ENCODE measurements at regions not wholly inside any gene's neighbourhood (a gene's known extent, or its start where the extent isn't known, plus 50 kb on each side); places are given as distances from the start of the nearest gene placed in this dataset.
A peak's percentile ranks its signal among the peaks of the same experiment; 100 is the strongest.
"Not testable (repeated sequence)": the region's sequence is repeated elsewhere in the genome, so short reads cannot be mapped to it uniquely, and the experiment has no call there.

DNA sequence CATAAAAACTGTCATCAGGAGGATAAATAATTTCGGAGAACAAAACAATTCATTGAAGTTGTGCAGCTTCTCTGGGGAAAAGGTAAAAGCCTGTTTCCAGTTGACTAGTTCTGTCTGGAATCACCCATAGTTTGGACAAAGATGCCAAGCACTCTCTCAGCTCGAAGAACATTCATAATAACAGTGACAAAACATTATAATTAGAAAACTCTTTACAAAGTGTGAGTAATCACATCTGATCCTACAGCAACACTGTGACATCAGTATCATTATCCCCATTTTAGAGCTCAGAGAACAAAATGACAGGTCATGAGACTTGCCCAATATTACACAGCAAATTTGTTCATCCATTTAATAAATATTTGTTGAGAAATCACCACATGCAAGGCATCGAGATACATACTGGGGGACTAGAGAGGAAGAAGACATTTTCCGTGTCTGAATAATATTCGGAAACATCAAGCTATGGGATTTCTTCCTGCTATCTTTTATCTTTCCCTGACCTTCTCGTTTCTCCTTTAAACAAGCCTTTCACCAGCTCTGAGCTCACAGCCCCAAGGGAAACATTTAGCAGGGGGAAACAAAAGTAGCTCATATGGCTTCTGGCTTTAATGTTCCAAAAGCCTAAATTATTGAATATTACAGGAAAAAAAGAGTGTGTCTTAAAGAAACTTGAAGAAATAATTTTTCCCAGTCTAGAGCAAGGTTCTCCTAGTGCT, 123.3 kb upstream of the GHITM start:
- Mint-ChIP-seq H3K27ac (no peak overlapping the region), H3K4me1 (no peaks in the 10 kb centered on the region), H3K27me3 (peaks cover 56% of the 10 kb centered on the region), H3K9me3 (peaks cover 3 to 14% of the 10 kb centered on the region in 2 donors), H3K4me3 (no peak overlapping the region)
- ATAC-seq (no peak), DNase-seq (no peak)

GRCh38 chr10:84018826-84019225, 120.5 kb upstream of the GHITM start:
- no peak for ATAC-seq
- no peak for DNase-seq
- Mint-ChIP-seq H3K27me3 (peaks cover 38% of the 10 kb centered on the region), H3K9me3 (peaks cover 18 to 27% of the 10 kb centered on the region in 2 donors), H3K27ac (no peak overlapping the region), H3K4me3 (no peak overlapping the region), H3K4me1 (no peaks in the 10 kb centered on the region)

- not testable (repeated sequence) for DNase-seq, H3K27ac Mint-ChIP-seq, H3K4me1 Mint-ChIP-seq, ATAC-seq, H3K4me3 Mint-ChIP-seq
- Mint-ChIP-seq H3K27me3 (peaks cover 28% of the 10 kb centered on the region), H3K9me3 (peaks cover 18 to 27% of the 10 kb centered on the region in 2 donors)
Observed at GRCh38 chr10:84019854-84020458, 119.4 kb upstream of the GHITM start.

DNA sequence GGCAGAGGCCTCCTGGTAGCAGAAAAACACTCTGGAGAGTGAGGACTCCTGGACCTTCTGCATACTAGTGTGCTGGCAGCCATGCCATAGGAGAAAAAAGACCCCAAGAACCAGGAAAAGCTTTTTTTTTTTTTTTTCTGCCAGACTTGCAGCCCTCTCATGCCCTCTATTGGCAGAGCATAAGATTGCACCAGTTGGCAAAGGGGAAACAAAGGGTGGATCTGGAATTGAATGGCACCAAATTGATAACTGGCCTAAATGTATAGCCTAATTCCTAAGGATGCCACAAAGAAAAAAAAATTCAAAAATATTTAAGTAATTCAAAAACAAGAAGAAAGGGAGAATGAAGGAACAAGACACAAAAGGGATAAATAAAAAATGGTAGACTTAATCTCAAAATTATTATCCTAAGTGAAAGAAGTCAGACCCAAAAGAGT, 112.5 kb upstream of the GHITM start:
- Mint-ChIP-seq H3K4me3 (no peak overlapping the region), H3K4me1 (no peaks in the 10 kb centered on the region), H3K27ac (no peak overlapping the region), H3K9me3 (peaks cover 10% of the 10 kb centered on the region in 2 donors), H3K27me3 (no peaks in the 10 kb centered on the region)
- no peak for DNase-seq
- no peak for ATAC-seq

- no peaks in the 10 kb centered on the region for H3K27me3 Mint-ChIP-seq
- no peak overlapping the region for H3K4me3 Mint-ChIP-seq
- DNase-seq (no peak), ATAC-seq (no peak)
- H3K4me1 Mint-ChIP-seq: no peaks in the 10 kb centered on the region
- H3K9me3 Mint-ChIP-seq: no peaks in the 10 kb centered on the region
- no peak overlapping the region for H3K27ac Mint-ChIP-seq
Observed at GRCh38 chr10:84029840-84030239, 109.5 kb upstream of the GHITM start.

DNA sequence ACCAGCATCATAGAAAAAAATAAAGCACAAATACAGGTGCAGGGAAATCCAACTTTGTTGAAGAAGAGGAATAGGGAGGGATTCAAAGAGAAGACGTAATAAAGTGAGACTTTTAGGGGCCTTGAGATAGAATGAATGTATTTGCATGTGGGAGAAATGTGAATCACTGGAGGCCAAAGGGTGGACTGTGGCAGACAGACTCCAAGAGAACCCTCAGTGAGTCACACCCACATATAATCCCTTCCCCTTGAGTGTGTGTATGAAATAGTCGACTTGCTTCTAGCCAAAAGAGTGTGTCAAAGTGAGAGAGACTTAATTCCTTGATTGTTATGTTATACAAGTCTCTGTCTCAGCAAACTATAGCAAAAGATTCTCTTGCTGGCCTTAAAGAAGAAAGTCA, 101.3 kb upstream of the GHITM start:
- no peaks in the 10 kb centered on the region for H3K4me1 Mint-ChIP-seq
- no peak overlapping the region for H3K27ac Mint-ChIP-seq
- no peak overlapping the region for H3K4me3 Mint-ChIP-seq
- H3K9me3 Mint-ChIP-seq: no peaks in the 10 kb centered on the region
- peaks cover 3% of the 10 kb centered on the region for H3K27me3 Mint-ChIP-seq
- ATAC-seq (no peak), DNase-seq (no peak)

- no peak for ATAC-seq
- Mint-ChIP-seq H3K4me1 (no peaks in the 10 kb centered on the region), H3K27me3 (peaks cover 6% of the 10 kb centered on the region), H3K4me3 (no peak overlapping the region), H3K9me3 (no peaks in the 10 kb centered on the region), H3K27ac (no peak overlapping the region)
- DNase-seq: no peak
Observed at GRCh38 chr10:84039957-84040356, 99.4 kb upstream of the GHITM start.

GRCh38 chr10:84047258-84048010, 91.9 kb upstream of the GHITM start:
- H3K4me1 Mint-ChIP-seq: no peaks in the 10 kb centered on the region
- ATAC-seq (no peak), DNase-seq (no peak)
- no peak overlapping the region for H3K27ac Mint-ChIP-seq
- peaks cover 30% of the 10 kb centered on the region for H3K27me3 Mint-ChIP-seq
- H3K4me3 Mint-ChIP-seq: no peak overlapping the region
- peaks cover 8 to 21% of the 10 kb centered on the region in 2 donors for H3K9me3 Mint-ChIP-seq

DNA sequence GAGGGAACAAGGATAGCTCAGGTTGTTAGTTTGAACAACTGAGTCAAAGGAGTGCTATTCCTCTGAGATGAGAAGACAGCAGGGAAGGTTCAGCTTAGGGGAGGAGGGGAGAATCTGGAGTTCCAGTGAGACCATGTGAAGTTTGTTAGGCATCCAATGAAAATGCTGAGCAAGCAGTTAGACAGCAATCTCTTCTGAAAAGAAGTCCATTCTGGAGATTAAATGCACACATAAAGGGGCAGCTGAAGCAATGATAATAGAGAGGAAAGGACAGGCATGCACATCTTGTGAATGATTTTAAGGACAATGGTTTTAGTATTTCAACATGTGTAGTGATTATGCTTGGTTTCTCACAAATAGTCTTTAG, 89.7 kb upstream of the GHITM start:
- H3K27ac Mint-ChIP-seq: no peak overlapping the region
- peaks cover 8 to 21% of the 10 kb centered on the region in 2 donors for H3K9me3 Mint-ChIP-seq
- H3K27me3 Mint-ChIP-seq: peaks cover 25% of the 10 kb centered on the region
- H3K4me1 Mint-ChIP-seq: no peaks in the 10 kb centered on the region
- no peak for DNase-seq
- H3K4me3 Mint-ChIP-seq: no peak overlapping the region
- ATAC-seq: no peak

GRCh38 chr10:84053626-84054025, 85.7 kb upstream of the GHITM start:
- Mint-ChIP-seq H3K27ac (no peak overlapping the region), H3K9me3 (peaks cover 8 to 11% of the 10 kb centered on the region in 2 donors), H3K4me3 (no peak overlapping the region), H3K4me1 (no peaks in the 10 kb centered on the region), H3K27me3 (peaks cover 26% of the 10 kb centered on the region)
- ATAC-seq: no peak
- DNase-seq: no peak

DNA sequence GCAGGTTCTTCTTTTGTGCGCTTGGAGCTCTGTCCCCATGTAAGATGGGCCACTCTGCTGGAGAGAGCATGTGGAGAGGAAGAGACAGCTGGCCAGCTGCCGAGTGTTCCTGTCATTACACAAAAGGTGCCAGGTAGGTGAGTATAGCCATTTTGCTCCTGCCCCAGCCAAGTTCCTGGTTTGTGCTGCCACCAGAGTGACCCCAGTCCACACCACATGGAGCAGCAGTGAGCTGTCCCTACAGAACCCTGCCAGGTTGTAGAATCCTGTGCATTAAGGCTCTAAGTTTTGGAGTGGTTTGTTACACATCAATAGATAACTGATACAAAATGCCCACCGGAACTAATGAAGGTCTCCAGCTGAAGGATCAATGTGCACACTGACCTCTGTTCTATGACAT, 84.6 kb upstream of the GHITM start:
- DNase-seq (no peak), ATAC-seq (no peak)
- Mint-ChIP-seq H3K4me3 (no peak overlapping the region), H3K27ac (peak overlapping the region in 1 of 2 donors; percentile 59), H3K9me3 (peaks cover 1 to 6% of the 10 kb centered on the region in 2 donors), H3K27me3 (peaks cover 19% of the 10 kb centered on the region), H3K4me1 (no peaks in the 10 kb centered on the region)

- Mint-ChIP-seq H3K27me3 (peaks cover 19% of the 10 kb centered on the region), H3K27ac (no peak overlapping the region), H3K9me3 (no peaks in the 10 kb centered on the region), H3K4me3 (no peak overlapping the region), H3K4me1 (no peaks in the 10 kb centered on the region)
- no peak for DNase-seq
- ATAC-seq: no peak
Observed at GRCh38 chr10:84059526-84059925, 79.8 kb upstream of the GHITM start.

DNA sequence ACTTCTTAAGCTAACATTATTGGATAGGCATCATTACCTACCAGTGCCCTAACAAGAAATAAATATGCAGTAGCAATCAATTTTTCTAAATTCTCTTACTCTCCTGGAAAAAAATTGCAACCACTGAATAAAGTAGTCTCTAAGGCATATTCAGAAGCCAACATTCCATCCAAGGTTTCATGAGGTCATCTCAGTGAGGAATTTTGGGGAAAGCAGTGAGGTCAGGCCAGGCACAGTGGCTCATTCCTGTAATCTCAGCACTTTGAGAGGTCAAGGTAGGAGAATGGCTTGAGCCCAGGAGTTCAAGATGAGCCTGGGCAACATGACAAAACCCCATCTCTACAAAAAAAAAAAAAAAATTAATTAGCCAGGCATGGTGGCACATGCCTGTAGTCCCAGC, 75.9 kb upstream of the GHITM start:
- Mint-ChIP-seq H3K4me1 (no peaks in the 10 kb centered on the region), H3K9me3 (no peaks in the 10 kb centered on the region), H3K4me3 (no peak overlapping the region), H3K27me3 (peaks cover 21% of the 10 kb centered on the region), H3K27ac (no peak overlapping the region)
- ATAC-seq (no peak), DNase-seq (no peak)

- no peak for ATAC-seq
- H3K27ac Mint-ChIP-seq: no peak overlapping the region
- no peaks in the 10 kb centered on the region for H3K9me3 Mint-ChIP-seq
- H3K4me1 Mint-ChIP-seq: no peaks in the 10 kb centered on the region
- H3K27me3 Mint-ChIP-seq: peaks cover 21% of the 10 kb centered on the region
- H3K4me3 Mint-ChIP-seq: no peak overlapping the region
- no peak for DNase-seq
Observed at GRCh38 chr10:84065804-84066601, 73.3 kb upstream of the GHITM start.

DNA sequence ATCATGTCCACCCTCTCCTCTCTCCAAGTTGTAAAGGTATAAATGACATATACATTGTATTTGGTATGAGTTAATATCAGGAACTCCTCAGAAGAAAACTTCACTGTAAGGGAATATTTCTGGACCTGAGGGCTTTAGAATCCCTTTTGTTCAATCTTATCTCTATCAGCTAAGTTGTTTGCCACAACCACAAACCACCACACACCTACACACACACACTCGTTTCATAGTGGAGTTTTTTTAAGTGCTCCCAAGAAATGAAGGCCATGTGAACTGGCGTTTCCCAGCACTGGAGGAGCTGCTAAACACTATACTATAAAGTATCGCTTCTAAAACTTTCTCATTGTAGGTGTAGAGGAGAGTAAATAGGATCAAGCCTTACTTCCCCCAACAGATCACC, 64.8 kb upstream of the GHITM start:
- Mint-ChIP-seq H3K4me3 (no peak overlapping the region), H3K27ac (no peak overlapping the region), H3K27me3 (peaks cover 25% of the 10 kb centered on the region), H3K9me3 (no peaks in the 10 kb centered on the region), H3K4me1 (no peaks in the 10 kb centered on the region)
- ATAC-seq: no peak
- DNase-seq: no peak
